Naive thymus-derived CD8-positive, alpha-beta T cell (primary cell): ENCODE measurements at regions not wholly inside any gene's neighbourhood (a gene's known extent, or its start where the extent isn't known, plus 50 kb on each side); places are given as distances from the start of the nearest gene placed in this dataset.

Experiments
- ATAC-seq, 2 donors: fragments of 150-1000 bp; cut with Tn5 transposase in 1 of 2; sonication (Bioruptor Pico), chemical (Tn5 transposase) in 1 of 2; 1 replicate in 1 of 2; 2 replicates in 1 of 2; pipeline ENCODE4 v1.10.0; 2021; ENCODE audit warnings: mild to moderate bottlenecking in 2 of 2, moderate library complexity in 2 of 2
- POLR2A ChIA-PET: fragments of 350-600 bp; sonication (Branson Sonifier 250); formaldehyde crosslinking; loops from one replicate; lab custom pipeline; 2021; ENCODE audit warnings: antibody characterized with exemption; lab: Charles Lee
- DNase-seq, 10 donors: peaks; one replicate each; pipeline versions ENCODE4 v3.0.0 to v3.0.0-alpha.2; 2020 to 2022
- H3K27ac Mint-ChIP-seq, 10 donors: one replicate each; pipeline ENCODE4 v1.8.0; 2020 to 2022; ENCODE audit warnings: mild to moderate bottlenecking in 10 of 10, mixed read lengths in 10 of 10, moderate library complexity in 4 of 10, inconsistent platforms in 1 of 10
- H3K27me3 Mint-ChIP-seq, 5 donors: one replicate each; pipeline ENCODE4 v1.8.0; 2021 to 2022; ENCODE audit warnings: mixed read lengths in 5 of 5
- H3K36me3 Mint-ChIP-seq, 3 donors: one replicate each; pipeline ENCODE4 v1.8.0; 2020 to 2022; ENCODE audit warnings: mixed read lengths in 3 of 3, mild to moderate bottlenecking in 2 of 3, inconsistent platforms in 1 of 3
- H3K4me1 Mint-ChIP-seq, 4 donors: one replicate each; pipeline ENCODE4 v1.8.0; 2021 to 2022; ENCODE audit warnings: mixed read lengths in 4 of 4
- H3K4me3 Mint-ChIP-seq, 10 donors: one replicate each; pipeline ENCODE4 v1.8.0; 2020 to 2022; ENCODE audit warnings: mild to moderate bottlenecking in 10 of 10, mixed read lengths in 10 of 10, moderate library complexity in 6 of 10, inconsistent platforms in 1 of 10
- H3K9me3 Mint-ChIP-seq, 9 donors: one replicate each; pipeline ENCODE4 v1.8.0; 2020 to 2022; ENCODE audit warnings: mixed read lengths in 9 of 9, mild to moderate bottlenecking in 3 of 9, inconsistent platforms in 1 of 9, moderate library complexity in 1 of 9

DNA sequence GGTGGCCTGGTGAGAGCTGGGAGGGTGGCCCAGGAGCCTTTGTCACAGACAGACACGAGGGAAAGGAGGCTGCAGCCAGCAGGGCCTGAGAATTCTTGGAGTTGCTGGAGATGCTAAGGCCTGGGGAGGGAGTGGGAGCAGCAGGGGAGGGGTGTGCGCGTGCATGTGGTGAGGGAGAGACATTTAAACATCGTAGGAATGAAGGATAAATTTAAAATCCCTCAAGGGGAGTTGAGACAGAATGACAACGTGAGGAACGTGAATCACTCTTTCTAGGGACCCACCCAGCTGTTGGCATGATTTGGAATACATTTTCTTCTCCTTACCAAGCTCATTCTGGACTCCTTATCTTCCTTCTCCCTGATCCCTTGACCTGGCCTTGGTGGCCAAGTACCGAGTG lies 73.3 kb upstream of the CACNA1E start:
- no peaks in the 10 kb centered on the region for H3K36me3 Mint-ChIP-seq
- no peak for DNase-seq
- H3K4me3 Mint-ChIP-seq = no peak overlapping the region
- peak overlapping the region in 1 of 10 donors; percentile 66 for H3K27ac Mint-ChIP-seq
- no peaks in the 10 kb centered on the region for H3K9me3 Mint-ChIP-seq
- H3K27me3 Mint-ChIP-seq = no peaks in the 10 kb centered on the region
- ATAC-seq = no peak
- POLR2A ChIA-PET = interaction anchor here (1.0 kb wide), 1 partner anchor 14 kb away, joined by 3 read pairs; no protein-coding TSS in a partner anchor
- peaks cover 8 to 31% (median 19%) of the 10 kb centered on the region in 4 donors for H3K4me1 Mint-ChIP-seq

DNA sequence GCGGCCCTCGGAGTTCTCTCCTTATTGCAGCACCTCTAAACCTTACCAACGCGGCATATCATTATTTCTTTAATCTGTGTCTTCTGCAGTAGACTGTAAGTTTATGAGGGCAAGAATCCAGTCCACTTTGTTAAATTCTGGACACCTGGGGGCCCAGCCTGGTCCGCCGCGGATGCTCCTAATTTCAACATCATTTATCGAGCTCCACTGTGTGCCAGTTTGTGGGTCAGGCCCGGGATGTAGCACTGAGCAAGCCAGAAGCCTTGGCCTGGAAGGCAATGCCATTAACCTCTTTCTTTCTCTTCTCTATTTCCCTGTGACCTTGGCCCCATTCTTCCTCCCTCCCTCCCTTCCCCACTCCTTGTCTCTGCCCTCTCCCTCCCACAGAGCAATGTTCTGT lies 70.6 kb upstream of the CACNA1E start:
- ATAC-seq = no peak
- no peaks in the 10 kb centered on the region for H3K27me3 Mint-ChIP-seq
- H3K4me1 Mint-ChIP-seq = peaks cover 0 to 21% (median 10%) of the 10 kb centered on the region in 4 donors
- POLR2A ChIA-PET = no interaction called here
- H3K4me3 Mint-ChIP-seq = no peak overlapping the region
- H3K27ac Mint-ChIP-seq = no peak overlapping the region
- peaks cover 0 to 3% (median 0%) of the 10 kb centered on the region in 9 donors for H3K9me3 Mint-ChIP-seq
- H3K36me3 Mint-ChIP-seq = no peaks in the 10 kb centered on the region
- no peak for DNase-seq

- no peaks in the 10 kb centered on the region for H3K36me3 Mint-ChIP-seq
- POLR2A ChIA-PET = no interaction called here
- peak overlapping the region in 1 of 10 donors; percentile 11 for H3K27ac Mint-ChIP-seq
- no peak for ATAC-seq
- no peak overlapping the region for H3K4me3 Mint-ChIP-seq
- H3K27me3 Mint-ChIP-seq = no peaks in the 10 kb centered on the region
- H3K4me1 Mint-ChIP-seq = peaks cover 0 to 15% (median 5%) of the 10 kb centered on the region in 4 donors
- DNase-seq = no peak
- peaks cover 0 to 3% (median 0%) of the 10 kb centered on the region in 9 donors for H3K9me3 Mint-ChIP-seq
Observed at GRCh38 chr1:181413195-181413815, 70.0 kb upstream of the CACNA1E start.

DNA sequence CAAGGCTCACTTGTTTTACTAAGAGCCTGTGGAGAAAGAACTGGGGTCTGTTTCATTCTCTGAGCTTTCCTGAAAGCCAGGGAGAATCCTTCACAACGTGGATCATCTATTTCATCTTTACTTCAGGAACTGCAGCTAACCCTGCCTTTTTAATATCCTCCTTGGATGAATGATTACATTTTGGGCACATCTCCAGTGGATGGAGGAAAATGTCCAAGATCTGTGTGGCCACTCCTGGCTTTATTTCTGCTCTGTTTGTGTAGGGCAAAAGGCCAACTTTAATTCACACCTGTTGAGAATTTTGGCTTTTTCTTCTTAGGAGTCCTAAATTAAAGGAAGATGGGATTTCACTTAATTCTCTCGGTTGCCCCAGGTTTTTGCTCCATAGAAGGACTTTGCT lies 69.5 kb upstream of the CACNA1E start:
- H3K9me3 Mint-ChIP-seq = peaks cover 0 to 3% (median 0%) of the 10 kb centered on the region in 9 donors
- H3K36me3 Mint-ChIP-seq = no peaks in the 10 kb centered on the region
- H3K27me3 Mint-ChIP-seq = no peaks in the 10 kb centered on the region
- DNase-seq (no peak), ATAC-seq (no peak)
- peaks cover 0 to 10% (median 1%) of the 10 kb centered on the region in 4 donors for H3K4me1 Mint-ChIP-seq
- POLR2A ChIA-PET = no interaction called here
- H3K27ac Mint-ChIP-seq = peak overlapping the region in 2 of 10 donors; percentile 11 to 20
- H3K4me3 Mint-ChIP-seq = no peak overlapping the region

GRCh38 chr1:181416268-181416860 lies 67.0 kb upstream of the CACNA1E start:
- H3K9me3 Mint-ChIP-seq = peaks cover 0 to 3% (median 0%) of the 10 kb centered on the region in 9 donors
- H3K4me1 Mint-ChIP-seq = peaks cover 0 to 2% (median 0%) of the 10 kb centered on the region in 4 donors
- no peak for ATAC-seq
- POLR2A ChIA-PET = interaction anchor here (2.1 kb wide), 1 partner anchor 18 kb away, joined by 5 read pairs; no protein-coding TSS in a partner anchor
- H3K27ac Mint-ChIP-seq = no peak overlapping the region
- DNase-seq = no peak
- H3K36me3 Mint-ChIP-seq = no peaks in the 10 kb centered on the region
- H3K4me3 Mint-ChIP-seq = no peak overlapping the region
- no peaks in the 10 kb centered on the region for H3K27me3 Mint-ChIP-seq

GRCh38 chr1:181417915-181418314 lies 65.4 kb upstream of the CACNA1E start:
- H3K4me3 Mint-ChIP-seq = no peak overlapping the region
- peaks cover 0 to 3% (median 0%) of the 10 kb centered on the region in 9 donors for H3K9me3 Mint-ChIP-seq
- ATAC-seq = no peak
- no peaks in the 10 kb centered on the region for H3K27me3 Mint-ChIP-seq
- no peak for DNase-seq
- peaks cover 0 to 4% (median 1%) of the 10 kb centered on the region in 4 donors for H3K4me1 Mint-ChIP-seq
- no peak overlapping the region for H3K27ac Mint-ChIP-seq
- no peaks in the 10 kb centered on the region for H3K36me3 Mint-ChIP-seq
- POLR2A ChIA-PET = interaction anchor here (2.1 kb wide), 1 partner anchor 20 kb away, joined by 5 read pairs; no protein-coding TSS in a partner anchor

DNA sequence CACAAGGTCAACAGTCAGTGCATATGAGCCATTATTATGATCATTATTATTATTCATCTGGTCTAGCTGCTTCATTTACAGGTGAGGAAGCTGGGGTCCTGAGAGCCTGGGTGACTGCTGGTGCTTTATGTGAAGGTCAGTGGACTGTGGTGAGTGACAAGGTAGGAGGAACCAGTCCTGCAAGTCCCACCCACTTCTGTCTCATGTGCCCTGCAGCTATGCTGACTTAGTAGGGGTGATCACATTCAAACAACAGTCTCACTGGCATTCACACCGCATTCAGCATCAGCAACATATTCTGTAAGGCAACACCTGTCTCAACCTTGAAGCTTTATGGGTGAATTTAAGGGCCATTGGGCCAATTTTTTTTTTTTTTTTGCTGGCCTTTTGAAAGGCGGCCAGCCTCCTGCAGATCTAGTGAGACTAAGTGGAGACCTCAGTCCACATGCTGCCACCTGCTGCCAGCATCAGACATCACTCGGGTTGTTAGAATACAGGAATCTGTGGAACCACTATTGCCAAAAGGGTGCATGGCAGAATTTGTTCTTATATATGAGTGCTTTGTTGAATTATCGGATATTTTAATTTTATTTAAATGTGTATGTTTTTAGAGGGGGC lies 59.9 kb upstream of the CACNA1E start:
- DNase-seq (peak in 9 of 10 donors; percentile 9 to 69 (median 45)), ATAC-seq (peak; percentile 64 to 73)
- H3K27ac Mint-ChIP-seq = peak overlapping the region in 3 of 10 donors; percentile 32 to 53 (median 53)
- H3K36me3 Mint-ChIP-seq = no peaks in the 10 kb centered on the region
- peaks cover 3 to 13% (median 12%) of the 10 kb centered on the region in 4 donors for H3K4me1 Mint-ChIP-seq
- H3K27me3 Mint-ChIP-seq = peaks cover 5 to 37% (median 22%) of the 10 kb centered on the region in 5 donors
- H3K4me3 Mint-ChIP-seq = peak overlapping the region in 1 of 10 donors; percentile 11
- POLR2A ChIA-PET = interaction anchor here (0.7 to 1.2 kb wide), 3 partner anchors 27 to 74 kb away, joined by 4 to 6 read pairs (median 4); no protein-coding TSS in a partner anchor
- no peaks in the 10 kb centered on the region for H3K9me3 Mint-ChIP-seq

- H3K27me3 Mint-ChIP-seq = peaks cover 5 to 41% (median 23%) of the 10 kb centered on the region in 5 donors
- H3K36me3 Mint-ChIP-seq = no peaks in the 10 kb centered on the region
- peak; percentile 72 to 73 for ATAC-seq
- H3K4me1 Mint-ChIP-seq = peaks cover 4 to 13% (median 12%) of the 10 kb centered on the region in 4 donors
- H3K4me3 Mint-ChIP-seq = peak overlapping the region; percentile 67 to 89 (median 78)
- peak overlapping the region in 9 of 10 donors; percentile 34 to 91 (median 70) for H3K27ac Mint-ChIP-seq
- DNase-seq = peak; percentile 64 to 87 (median 78)
- no peaks in the 10 kb centered on the region for H3K9me3 Mint-ChIP-seq
- POLR2A ChIA-PET = interaction anchor here (1.1 to 1.7 kb wide), 2 partner anchors 28 to 234 kb away, joined by 9 to 10 read pairs; no protein-coding TSS in a partner anchor
Observed at GRCh38 chr1:181424786-181425403, 58.4 kb upstream of the CACNA1E start.

DNA sequence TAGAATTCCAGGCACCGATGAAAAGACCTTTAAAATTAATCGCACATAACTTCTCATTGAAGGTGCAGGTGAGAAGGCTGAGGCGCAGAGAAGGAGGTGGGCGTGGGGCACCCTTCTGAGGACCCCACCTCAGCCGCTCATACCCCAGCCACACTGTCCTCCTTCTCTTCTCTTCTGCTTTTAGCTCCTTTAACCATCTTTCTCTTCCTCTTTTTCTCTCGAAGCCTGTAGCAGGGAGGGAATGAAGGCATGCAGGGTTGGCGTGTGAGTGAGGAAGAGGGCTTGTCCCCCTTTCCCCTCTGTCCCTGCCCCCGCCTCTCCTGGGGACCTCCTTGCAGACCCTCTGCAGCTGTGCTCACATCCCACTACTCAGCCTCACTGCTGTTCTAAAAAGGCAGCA lies 57.8 kb upstream of the CACNA1E start:
- H3K27me3 Mint-ChIP-seq = peaks cover 5 to 41% (median 23%) of the 10 kb centered on the region in 5 donors
- POLR2A ChIA-PET = interaction anchor here (1.1 to 1.7 kb wide), 2 partner anchors 29 to 235 kb away, joined by 9 to 10 read pairs; no protein-coding TSS in a partner anchor
- peaks cover 4 to 13% (median 12%) of the 10 kb centered on the region in 4 donors for H3K4me1 Mint-ChIP-seq
- ATAC-seq = no peak
- H3K4me3 Mint-ChIP-seq = no peak overlapping the region
- H3K36me3 Mint-ChIP-seq = no peaks in the 10 kb centered on the region
- H3K9me3 Mint-ChIP-seq = no peaks in the 10 kb centered on the region
- H3K27ac Mint-ChIP-seq = peak overlapping the region in 2 of 10 donors; percentile 63 to 79
- DNase-seq = no peak

DNA sequence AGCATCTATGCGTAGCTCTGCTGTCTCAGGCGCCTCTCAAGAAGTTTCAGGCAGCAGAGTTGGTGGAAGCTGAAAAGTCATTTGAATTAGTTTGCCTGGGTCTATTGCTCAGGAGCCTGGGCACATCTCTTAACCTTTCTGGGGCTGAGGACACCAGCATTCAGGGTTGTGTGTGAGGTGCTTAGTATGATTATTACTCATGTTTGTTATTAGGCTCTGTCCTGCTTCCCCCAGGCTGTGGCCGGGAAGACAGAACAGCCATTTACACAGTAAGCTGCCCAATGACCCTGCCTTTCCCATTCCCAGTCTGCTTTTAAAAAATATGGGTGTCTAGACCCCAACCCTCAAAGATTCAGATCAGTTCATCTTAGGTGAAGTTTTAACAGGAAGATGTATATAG lies 53.9 kb upstream of the CACNA1E start:
- peaks cover 1 to 13% (median 6%) of the 10 kb centered on the region in 4 donors for H3K4me1 Mint-ChIP-seq
- no peak overlapping the region for H3K4me3 Mint-ChIP-seq
- ATAC-seq (no peak), DNase-seq (no peak)
- peak overlapping the region in 2 of 10 donors; percentile 17 to 24 for H3K27ac Mint-ChIP-seq
- no peaks in the 10 kb centered on the region for H3K9me3 Mint-ChIP-seq
- H3K36me3 Mint-ChIP-seq = no peaks in the 10 kb centered on the region
- H3K27me3 Mint-ChIP-seq = peaks cover 9 to 58% (median 30%) of the 10 kb centered on the region in 5 donors
- POLR2A ChIA-PET = interaction anchor here (1.6 kb wide), 1 partner anchor 240 kb away, joined by 3 read pairs; no protein-coding TSS in a partner anchor

- no peak for DNase-seq
- no peaks in the 10 kb centered on the region for H3K36me3 Mint-ChIP-seq
- H3K4me3 Mint-ChIP-seq = no peak overlapping the region
- peak in 1 of 2 donors; percentile 87 for ATAC-seq
- peak overlapping the region in 2 of 10 donors; percentile 28 to 39 for H3K27ac Mint-ChIP-seq
- no peaks in the 10 kb centered on the region for H3K9me3 Mint-ChIP-seq
- POLR2A ChIA-PET = interaction anchor here (1.6 kb wide), 1 partner anchor 241 kb away, joined by 3 read pairs; no protein-coding TSS in a partner anchor
- peaks cover 11 to 58% (median 32%) of the 10 kb centered on the region in 5 donors for H3K27me3 Mint-ChIP-seq
- H3K4me1 Mint-ChIP-seq = peaks cover 0 to 5% (median 2%) of the 10 kb centered on the region in 4 donors
Observed at GRCh38 chr1:181430015-181430885, 53.1 kb upstream of the CACNA1E start.
